OCI-LY7 (cell line): ENCODE measurements at regions not wholly inside any gene's neighbourhood (a gene's known extent, or its start where the extent isn't known, plus 50 kb on each side); places are given as distances from the start of the nearest gene placed in this dataset.
A peak's percentile ranks its signal among the peaks of the same experiment; 100 is the strongest.

Experiments
- EZH2phosphoT487 ChIP-seq: fragments of 200-600 bp; sonication (generic); IDR thresholded peaks from 2 replicates; pipeline ENCODE4 v1.6.1; 2018; ENCODE audit warnings: low read depth, borderline replicate concordance, mild to moderate bottlenecking, mixed run types, antibody characterized with exemption, low read length, moderate library complexity, mixed read lengths
- TF ChIP-seq, protein P1 (sequence below): fragments of 200-600 bp; sonication (generic); conservative IDR thresholded peaks from 2 replicates; pipeline ENCODE4 v1.5.1; 2014; ENCODE audit warnings: mild to moderate bottlenecking, antibody characterized with exemption, low read length, moderate library complexity, mixed read lengths

DNA sequence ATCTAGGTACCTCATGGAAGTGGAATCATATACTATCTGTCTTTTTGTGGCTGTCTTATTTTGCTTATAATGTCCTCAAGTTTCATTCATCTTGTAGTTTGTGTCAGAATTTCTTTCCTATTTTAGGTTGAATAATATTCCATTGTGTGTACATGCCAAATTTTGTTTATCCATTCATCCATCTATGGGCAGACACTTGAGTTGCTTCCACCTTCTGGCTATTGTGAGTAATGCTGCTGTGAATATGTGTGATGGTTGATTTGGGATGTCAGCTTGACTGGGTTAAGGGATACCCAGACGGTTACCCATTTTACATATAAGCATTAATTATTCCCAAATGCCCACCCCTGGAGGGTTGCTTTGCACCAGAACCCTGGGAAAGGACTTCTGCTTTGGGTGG, 477.5 kb downstream of the PTPRU start:
- TF ChIP-seq, protein P1, sequence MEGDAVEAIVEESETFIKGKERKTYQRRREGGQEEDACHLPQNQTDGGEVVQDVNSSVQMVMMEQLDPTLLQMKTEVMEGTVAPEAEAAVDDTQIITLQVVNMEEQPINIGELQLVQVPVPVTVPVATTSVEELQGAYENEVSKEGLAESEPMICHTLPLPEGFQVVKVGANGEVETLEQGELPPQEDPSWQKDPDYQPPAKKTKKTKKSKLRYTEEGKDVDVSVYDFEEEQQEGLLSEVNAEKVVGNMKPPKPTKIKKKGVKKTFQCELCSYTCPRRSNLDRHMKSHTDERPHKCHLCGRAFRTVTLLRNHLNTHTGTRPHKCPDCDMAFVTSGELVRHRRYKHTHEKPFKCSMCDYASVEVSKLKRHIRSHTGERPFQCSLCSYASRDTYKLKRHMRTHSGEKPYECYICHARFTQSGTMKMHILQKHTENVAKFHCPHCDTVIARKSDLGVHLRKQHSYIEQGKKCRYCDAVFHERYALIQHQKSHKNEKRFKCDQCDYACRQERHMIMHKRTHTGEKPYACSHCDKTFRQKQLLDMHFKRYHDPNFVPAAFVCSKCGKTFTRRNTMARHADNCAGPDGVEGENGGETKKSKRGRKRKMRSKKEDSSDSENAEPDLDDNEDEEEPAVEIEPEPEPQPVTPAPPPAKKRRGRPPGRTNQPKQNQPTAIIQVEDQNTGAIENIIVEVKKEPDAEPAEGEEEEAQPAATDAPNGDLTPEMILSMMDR = peak; percentile 42
- no peak for TF ChIP-seq EZH2phosphoT487
